GM19452 (cell line): ENCODE measurements at regions not wholly inside any gene's neighbourhood (a gene's known extent, or its start where the extent isn't known, plus 50 kb on each side); places are given as distances from the start of the nearest gene placed in this dataset.

Experiments used
- ATAC-seq: cut with Tn5 transposase; IDR thresholded peaks from one replicate; pipeline ENCODE4 v1.9.1; 2021; ENCODE audit not compliant: unreplicated experiment

- no peak for ATAC-seq
These were observed 102.2 kb upstream of the MOCS2 start for GRCh38 chr5:53211799-53212198.

GRCh38 chr5:53219174-53219573 lies 109.6 kb upstream of the MOCS2 start:
- no peak for ATAC-seq

GRCh38 chr5:53219610-53220009 lies 110.1 kb upstream of the MOCS2 start:
- ATAC-seq = no peak

GRCh38 chr5:53233645-53234405 lies 124.3 kb upstream of the MOCS2 start:
- ATAC-seq = no peak

GRCh38 chr5:53236683-53237082 lies 127.1 kb upstream of the MOCS2 start:
- ATAC-seq = no peak

GRCh38 chr5:53237876-53238275 lies 128.3 kb upstream of the MOCS2 start:
- ATAC-seq = no peak

- no peak for ATAC-seq
These were observed 129.9 kb upstream of the MOCS2 start for GRCh38 chr5:53239301-53239990.

- ATAC-seq = no peak
These were observed 131.1 kb upstream of the MOCS2 start for GRCh38 chr5:53240661-53241060.

GRCh38 chr5:53241572-53241971 lies 132.0 kb upstream of the MOCS2 start:
- no peak for ATAC-seq

GRCh38 chr5:53243403-53243802 lies 133.8 kb upstream of the MOCS2 start:
- no peak for ATAC-seq

- ATAC-seq = no peak
These were observed 136.7 kb upstream of the MOCS2 start for GRCh38 chr5:53246042-53246836.

- ATAC-seq = no peak
These were observed 140.1 kb upstream of the MOCS2 start for GRCh38 chr5:53249529-53250200.

GRCh38 chr5:53250201-53250550 lies 140.6 kb upstream of the MOCS2 start:
- ATAC-seq = no peak

GRCh38 chr5:53253421-53253871 lies 143.9 kb upstream of the MOCS2 start:
- ATAC-seq = no peak

- ATAC-seq = no peak
These were observed 147.2 kb upstream of the MOCS2 start for GRCh38 chr5:53256746-53257145.

- no peak for ATAC-seq
These were observed 148.3 kb upstream of the MOCS2 start for GRCh38 chr5:53257806-53258373.

- no peak for ATAC-seq
These were observed 149.6 kb upstream of the MOCS2 start for GRCh38 chr5:53259176-53259575.

GRCh38 chr5:53260446-53260845 lies 150.9 kb upstream of the MOCS2 start:
- ATAC-seq = no peak

- ATAC-seq = no peak
These were observed 151.7 kb upstream of the MOCS2 start for GRCh38 chr5:53261245-53261644.

GRCh38 chr5:53262348-53262970 lies 152.9 kb upstream of the MOCS2 start:
- ATAC-seq = no peak
